Ascending aorta (tissue), 2 donors: ENCODE measurements at regions not wholly inside any gene's neighbourhood (a gene's known extent, or its start where the extent isn't known, plus 50 kb on each side); places are given as distances from the start of the nearest gene placed in this dataset.

ENCODE experiments used
- DNase-seq, 2 donors: peaks; one replicate each; pipeline ENCODE4 v3.0.0-alpha.2; 2019; ENCODE audit warnings: low spot score in 2 of 2
- H3K27ac ChIP-seq, 2 donors: fragments of 200-600 bp; sonication (generic); one replicate each; pipeline ENCODE4 v1.5.1; 2016 to 2017; ENCODE audit warnings: mild to moderate bottlenecking in 1 of 2
- H3K27me3 ChIP-seq: fragments of 200-600 bp; sonication (generic); one replicate; pipeline ENCODE4 v1.5.1; 2017
- H3K36me3 ChIP-seq, 2 donors: fragments of 200-600 bp; sonication (generic); one replicate each; pipeline ENCODE4 v1.5.1; 2016
- H3K4me1 ChIP-seq, 2 donors: fragments of 200-600 bp; sonication (generic); one replicate each; pipeline ENCODE4 v1.5.1; 2016 to 2017; ENCODE audit warnings: mild to moderate bottlenecking in 1 of 2
- H3K4me3 ChIP-seq, 2 donors: fragments of 200-600 bp; sonication (generic); one replicate each; pipeline ENCODE4 v1.5.1; 2016 to 2017; ENCODE audit warnings: mild to moderate bottlenecking in 1 of 2
- H3K9me3 ChIP-seq, 2 donors: fragments of 200-600 bp; sonication (generic); one replicate each; pipeline ENCODE4 v1.5.1; 2016
- intact Hi-C: fragments of 100-400 bp; cut with DNase I; formaldehyde crosslinking; loops from one replicate; pipeline ENCODE4 v1.15.1; 2023
- TF ChIP-seq, protein P1 (sequence below), 3 experiments: fragments of 200-600 bp in 2 of 3; fragments of 450-650 bp in 1 of 3; sonication (generic) in 2 of 3; IDR thresholded peaks; one replicate each; pipeline ENCODE4 v1.5.1; 2016 to 2019; ENCODE audit warnings: antibody characterized with exemption in 3 of 3, mild to moderate bottlenecking in 1 of 3, moderate library complexity in 1 of 3

- Histone ChIP-seq H3K27ac (no peak overlapping the region), H3K9me3 (no peaks in the 10 kb centered on the region), H3K4me3 (no peak overlapping the region), H3K36me3 (no peaks in the 10 kb centered on the region), H3K4me1 (no peaks in the 10 kb centered on the region), H3K27me3 (no peaks in the 10 kb centered on the region)
- intact Hi-C loops = no loop called here
- DNase-seq = no peak
- TF ChIP-seq, protein P1, sequence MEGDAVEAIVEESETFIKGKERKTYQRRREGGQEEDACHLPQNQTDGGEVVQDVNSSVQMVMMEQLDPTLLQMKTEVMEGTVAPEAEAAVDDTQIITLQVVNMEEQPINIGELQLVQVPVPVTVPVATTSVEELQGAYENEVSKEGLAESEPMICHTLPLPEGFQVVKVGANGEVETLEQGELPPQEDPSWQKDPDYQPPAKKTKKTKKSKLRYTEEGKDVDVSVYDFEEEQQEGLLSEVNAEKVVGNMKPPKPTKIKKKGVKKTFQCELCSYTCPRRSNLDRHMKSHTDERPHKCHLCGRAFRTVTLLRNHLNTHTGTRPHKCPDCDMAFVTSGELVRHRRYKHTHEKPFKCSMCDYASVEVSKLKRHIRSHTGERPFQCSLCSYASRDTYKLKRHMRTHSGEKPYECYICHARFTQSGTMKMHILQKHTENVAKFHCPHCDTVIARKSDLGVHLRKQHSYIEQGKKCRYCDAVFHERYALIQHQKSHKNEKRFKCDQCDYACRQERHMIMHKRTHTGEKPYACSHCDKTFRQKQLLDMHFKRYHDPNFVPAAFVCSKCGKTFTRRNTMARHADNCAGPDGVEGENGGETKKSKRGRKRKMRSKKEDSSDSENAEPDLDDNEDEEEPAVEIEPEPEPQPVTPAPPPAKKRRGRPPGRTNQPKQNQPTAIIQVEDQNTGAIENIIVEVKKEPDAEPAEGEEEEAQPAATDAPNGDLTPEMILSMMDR (IDR thresholded peaks at IDR 0.05) = no peak
These were observed 465.9 kb downstream of the KIF16B start for GRCh38 chr20:16107172-16107870.

DNA sequence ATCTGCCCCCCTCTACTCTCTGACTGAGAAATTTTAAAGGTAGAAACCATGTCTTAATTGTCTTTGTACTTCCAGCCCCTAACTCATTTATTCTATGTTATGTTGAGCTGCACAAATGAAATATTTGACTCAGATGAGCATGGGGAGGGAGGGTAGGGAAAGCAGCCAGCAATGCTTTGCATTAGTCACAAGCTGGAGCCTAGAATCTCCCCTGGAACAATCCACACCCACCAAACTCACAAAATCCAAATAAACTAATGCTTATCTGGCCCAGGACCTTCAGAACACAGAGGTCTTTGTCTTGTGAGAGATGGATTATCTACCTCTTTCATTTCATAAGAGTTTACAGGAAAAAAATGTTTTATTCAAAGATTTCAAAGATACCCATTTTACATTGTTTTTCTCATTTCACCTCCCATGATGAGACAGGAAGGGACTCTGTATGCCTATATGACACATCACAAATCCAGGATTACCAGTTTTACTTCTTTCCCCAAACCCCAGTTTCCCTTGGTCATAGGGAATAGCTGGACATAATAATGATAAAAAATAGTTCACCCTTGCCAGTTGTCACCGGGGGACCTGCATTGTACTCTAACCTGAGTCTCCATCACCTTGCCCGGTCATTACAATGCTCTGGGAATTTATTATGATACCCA is 466.9 kb downstream of the KIF16B start:
- TF ChIP-seq, protein P1 (IDR thresholded peaks at IDR 0.05) = no peak
- Histone ChIP-seq H3K27ac (no peak overlapping the region), H3K9me3 (no peaks in the 10 kb centered on the region), H3K36me3 (no peaks in the 10 kb centered on the region), H3K4me3 (no peak overlapping the region), H3K4me1 (no peaks in the 10 kb centered on the region), H3K27me3 (no peaks in the 10 kb centered on the region)
- intact Hi-C loops = no loop called here
- no peak for DNase-seq

GRCh38 chr20:16104783-16105182 is 468.5 kb downstream of the KIF16B start:
- Histone ChIP-seq H3K9me3 (no peaks in the 10 kb centered on the region), H3K36me3 (no peaks in the 10 kb centered on the region), H3K27me3 (no peaks in the 10 kb centered on the region), H3K4me3 (no peak overlapping the region), H3K27ac (no peak overlapping the region), H3K4me1 (no peaks in the 10 kb centered on the region)
- DNase-seq = no peak
- intact Hi-C loops = no loop called here
- TF ChIP-seq, protein P1 (IDR thresholded peaks at IDR 0.05) = no peak
